Activated T-helper 1 cell treated with anti-CD3 and anti-CD28 coated beads, Interleukin-12 subunit alpha, Interleukin-12 subunit beta, Interleukin-2, Interleukin-4 antibody, amounts not matched to agents 30 ng/mL and 10 ng/mL and 1 ng/mL, durations not matched to agents 14 hours and 24 hours and 36 hours (primary cell): ENCODE measurements at regions not wholly inside any gene's neighbourhood (a gene's known extent, or its start where the extent isn't known, plus 50 kb on each side); places are given as distances from the start of the nearest gene placed in this dataset.
"Not testable (repeated sequence)": the region's sequence is repeated elsewhere in the genome, so short reads cannot be mapped to it uniquely, and the experiment has no call there.

ENCODE experiments used
- DNase-seq: peaks from one replicate; pipeline ENCODE4 v3.0.0; 2021; ENCODE audit warnings: low spot score
- H3K27ac Mint-ChIP-seq: one replicate; pipeline ENCODE4 v1.8.0; 2021; ENCODE audit warnings: mild to moderate bottlenecking, mixed read lengths
- H3K27me3 Mint-ChIP-seq: one replicate; pipeline ENCODE4 v1.8.0; 2022; ENCODE audit warnings: mild to moderate bottlenecking, moderate library complexity, mixed read lengths; ENCODE audit not compliant: insufficient read depth
- H3K36me3 Mint-ChIP-seq: one replicate; pipeline ENCODE4 v1.8.0; 2021; ENCODE audit warnings: low read depth, mixed read lengths
- H3K4me1 Mint-ChIP-seq: one replicate; pipeline ENCODE4 v1.8.0; 2021; ENCODE audit warnings: low read depth, mixed read lengths
- H3K4me3 Mint-ChIP-seq: one replicate; pipeline ENCODE4 v1.8.0; 2021; ENCODE audit warnings: mild to moderate bottlenecking, moderate library complexity, mixed read lengths
- H3K9me3 Mint-ChIP-seq: one replicate; pipeline ENCODE4 v1.8.0; 2021; ENCODE audit warnings: mixed read lengths
- intact Hi-C: fragments of 100-400 bp; cut with micrococcal nuclease; formaldehyde crosslinking; loops from one replicate; pipeline ENCODE4 v1.15.1; 2024

DNA sequence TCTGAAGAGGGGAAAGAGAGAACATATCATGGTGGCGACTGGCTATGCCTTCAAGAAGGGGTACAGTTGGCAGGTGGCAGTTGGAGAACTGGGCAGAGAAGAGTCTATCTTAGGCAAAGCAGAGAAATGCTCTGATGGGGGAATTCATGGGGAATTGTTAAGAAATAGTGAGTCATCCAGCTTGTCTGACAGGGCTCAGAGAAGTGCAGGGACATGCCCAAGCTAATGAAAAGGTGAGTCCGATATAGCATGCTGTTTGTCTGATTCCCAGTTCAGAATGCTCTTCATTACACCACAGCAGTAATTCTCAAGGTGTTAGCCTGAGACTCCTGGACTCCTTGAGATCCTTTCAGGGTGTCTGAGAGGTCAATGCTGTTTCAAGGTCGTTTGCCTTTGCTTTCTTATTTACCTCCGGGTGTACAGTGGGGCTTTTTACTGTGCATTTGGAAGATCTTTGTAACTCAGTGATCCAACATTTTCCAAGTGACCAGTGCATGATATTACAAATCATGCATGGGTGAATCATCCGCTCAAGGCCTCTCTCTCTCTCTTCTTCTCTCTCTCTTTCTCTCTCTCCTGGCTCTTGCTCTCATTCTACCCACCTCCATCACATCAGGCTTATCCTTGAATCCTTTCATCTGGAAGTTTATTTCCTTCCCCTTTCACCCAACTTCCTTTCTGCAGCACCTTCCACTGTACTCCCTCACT is 51.5 kb upstream of the PAX8 start:
- H3K4me3 Mint-ChIP-seq, H3K4me1 Mint-ChIP-seq, DNase-seq, H3K9me3 Mint-ChIP-seq, intact Hi-C loops, H3K36me3 Mint-ChIP-seq, H3K27ac Mint-ChIP-seq: not testable (repeated sequence)
- peaks cover 10% of the 10 kb centered on the region for H3K27me3 Mint-ChIP-seq

DNA sequence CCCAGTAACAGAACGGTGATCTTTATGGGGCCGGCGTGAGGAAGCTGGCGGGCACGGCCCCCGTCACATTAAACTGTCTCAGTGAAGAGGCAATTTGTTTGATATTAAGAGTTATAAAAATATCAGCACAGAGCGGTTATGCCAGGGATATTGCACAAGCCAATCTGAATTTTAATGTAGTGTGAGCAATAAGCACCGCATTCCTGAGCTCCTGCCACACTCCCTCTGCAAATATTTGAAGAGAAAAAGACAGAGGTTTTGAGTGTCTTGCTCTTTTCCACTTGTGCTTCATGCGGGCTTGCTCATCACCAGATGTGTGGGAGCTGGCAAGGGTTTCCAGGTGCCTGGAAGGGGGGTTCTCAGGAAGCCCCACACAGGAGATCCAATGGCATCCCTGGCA is 50.3 kb upstream of the PAX8 start:
- H3K27me3 Mint-ChIP-seq: peaks cover 12% of the 10 kb centered on the region
- H3K4me3 Mint-ChIP-seq, intact Hi-C loops, H3K9me3 Mint-ChIP-seq, H3K36me3 Mint-ChIP-seq, H3K27ac Mint-ChIP-seq, DNase-seq, H3K4me1 Mint-ChIP-seq: not testable (repeated sequence)

DNA sequence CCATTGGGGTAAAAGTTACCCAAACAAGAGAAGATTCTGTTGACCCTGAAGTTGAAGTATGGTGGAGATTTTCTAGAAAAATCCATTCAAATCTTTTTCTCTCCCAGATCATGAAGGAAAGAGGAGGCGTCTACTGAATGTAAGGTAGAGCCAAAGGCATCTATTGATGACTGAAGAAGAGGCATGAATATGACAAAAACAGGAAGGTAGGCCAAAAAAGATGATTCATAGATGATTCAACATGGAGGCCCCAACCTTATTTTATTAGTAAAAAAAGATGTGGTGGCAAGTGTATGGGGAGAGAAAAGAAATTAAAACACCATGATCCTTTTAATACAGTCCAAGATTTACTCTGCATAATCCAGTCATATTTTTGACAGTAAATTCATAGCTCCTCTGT is 49.9 kb upstream of the PAX8 start:
- H3K9me3 Mint-ChIP-seq, H3K4me3 Mint-ChIP-seq, H3K4me1 Mint-ChIP-seq, H3K27ac Mint-ChIP-seq, intact Hi-C loops, DNase-seq, H3K36me3 Mint-ChIP-seq: not testable (repeated sequence)
- peaks cover 12% of the 10 kb centered on the region for H3K27me3 Mint-ChIP-seq
